WTC11 (cell line): ENCODE measurements at regions not wholly inside any gene's neighbourhood (a gene's known extent, or its start where the extent isn't known, plus 50 kb on each side); places are given as distances from the start of the nearest gene placed in this dataset.

Experiments used
- ESRRA ChIP-seq: sonication (generic); formaldehyde crosslinking; IDR thresholded peaks from 2 replicates; pipeline ENCODE4 v1.8.1; 2022; ENCODE audit warnings: mild to moderate bottlenecking, missing genetic modification reagents, borderline replicate concordance
- FOXJ3 ChIP-seq: sonication (generic); formaldehyde crosslinking; IDR thresholded peaks from 2 replicates; pipeline ENCODE4 v1.9.0; 2021; ENCODE audit warnings: missing genetic modification reagents, mild to moderate bottlenecking, borderline replicate concordance
- IRF2 ChIP-seq: sonication (generic); formaldehyde crosslinking; IDR thresholded peaks from 2 replicates; pipeline ENCODE4 v1.8.0; 2022; ENCODE audit warnings: low read depth, missing genetic modification reagents, borderline replicate concordance
- NFYB ChIP-seq: sonication (generic); formaldehyde crosslinking; conservative IDR thresholded peaks from 2 replicates; pipeline ENCODE4 v1.8.0; 2022; ENCODE audit warnings: low read depth, missing genetic modification reagents
- USF2 ChIP-seq: sonication (generic); formaldehyde crosslinking; IDR thresholded peaks from 2 replicates; pipeline ENCODE4 v1.8.1; 2023; ENCODE audit warnings: mild to moderate bottlenecking, missing genetic modification reagents, moderate library complexity
- ZNF138 ChIP-seq: sonication (generic); formaldehyde crosslinking; conservative IDR thresholded peaks from 2 replicates; pipeline ENCODE4 v1.8.1; 2022; ENCODE audit warnings: mild to moderate bottlenecking, moderate library complexity, missing genetic modification reagents
- ZNF263 ChIP-seq: sonication (generic); formaldehyde crosslinking; IDR thresholded peaks from 2 replicates; pipeline ENCODE4 v1.8.1; 2022; ENCODE audit warnings: low read depth, mild to moderate bottlenecking, moderate library complexity, missing genetic modification reagents
- ZNF416 ChIP-seq: fragments of 250-450 bp; sonication (Bioruptor Pico); IDR thresholded peaks from 2 replicates; pipeline ENCODE4 v1.9.0; 2021; ENCODE audit warnings: mild to moderate bottlenecking, inconsistent platforms
- TF ChIP-seq, protein P1 (sequence below): sonication (generic); formaldehyde crosslinking; IDR thresholded peaks from 2 replicates; pipeline ENCODE4 v1.8.0; 2022; ENCODE audit warnings: mild to moderate bottlenecking, missing genetic modification reagents
- TF ChIP-seq, protein P2 (sequence below): fragments of 200-600 bp; IDR thresholded peaks from 2 replicates; pipeline ENCODE4 v1.8.0; 2022; ENCODE audit warnings: antibody characterized with exemption
- TF ChIP-seq, protein P3 (sequence below): sonication (generic); formaldehyde crosslinking; IDR thresholded peaks from 2 replicates; pipeline ENCODE4 v1.8.1; 2023; ENCODE audit warnings: mild to moderate bottlenecking, moderate library complexity, missing genetic modification reagents

DNA sequence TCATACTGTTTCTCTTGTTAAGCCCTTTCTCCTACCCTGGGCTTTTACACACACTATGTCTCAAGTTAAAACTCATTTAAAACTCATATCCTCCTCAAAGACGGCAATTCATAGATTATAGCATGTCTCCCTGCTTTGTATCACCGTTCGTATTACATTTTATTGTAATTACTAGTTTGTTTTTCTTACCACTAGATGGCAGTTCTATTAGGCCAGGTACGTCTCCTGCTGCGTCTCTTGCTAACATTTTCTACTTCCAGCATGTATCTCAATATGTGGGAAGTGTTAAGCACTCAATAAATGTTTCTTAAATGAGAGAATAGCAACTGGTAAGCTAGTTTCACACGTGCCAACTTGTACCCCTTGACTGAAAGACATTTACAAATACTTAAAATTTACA is 450.3 kb upstream of the PCDH7 start:
- TF ChIP-seq, protein P1, sequence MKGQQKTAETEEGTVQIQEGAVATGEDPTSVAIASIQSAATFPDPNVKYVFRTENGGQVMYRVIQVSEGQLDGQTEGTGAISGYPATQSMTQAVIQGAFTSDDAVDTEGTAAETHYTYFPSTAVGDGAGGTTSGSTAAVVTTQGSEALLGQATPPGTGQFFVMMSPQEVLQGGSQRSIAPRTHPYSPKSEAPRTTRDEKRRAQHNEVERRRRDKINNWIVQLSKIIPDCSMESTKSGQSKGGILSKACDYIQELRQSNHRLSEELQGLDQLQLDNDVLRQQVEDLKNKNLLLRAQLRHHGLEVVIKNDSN (CRISPR knock-in tag), result no peak
- TF ChIP-seq, protein P2, sequence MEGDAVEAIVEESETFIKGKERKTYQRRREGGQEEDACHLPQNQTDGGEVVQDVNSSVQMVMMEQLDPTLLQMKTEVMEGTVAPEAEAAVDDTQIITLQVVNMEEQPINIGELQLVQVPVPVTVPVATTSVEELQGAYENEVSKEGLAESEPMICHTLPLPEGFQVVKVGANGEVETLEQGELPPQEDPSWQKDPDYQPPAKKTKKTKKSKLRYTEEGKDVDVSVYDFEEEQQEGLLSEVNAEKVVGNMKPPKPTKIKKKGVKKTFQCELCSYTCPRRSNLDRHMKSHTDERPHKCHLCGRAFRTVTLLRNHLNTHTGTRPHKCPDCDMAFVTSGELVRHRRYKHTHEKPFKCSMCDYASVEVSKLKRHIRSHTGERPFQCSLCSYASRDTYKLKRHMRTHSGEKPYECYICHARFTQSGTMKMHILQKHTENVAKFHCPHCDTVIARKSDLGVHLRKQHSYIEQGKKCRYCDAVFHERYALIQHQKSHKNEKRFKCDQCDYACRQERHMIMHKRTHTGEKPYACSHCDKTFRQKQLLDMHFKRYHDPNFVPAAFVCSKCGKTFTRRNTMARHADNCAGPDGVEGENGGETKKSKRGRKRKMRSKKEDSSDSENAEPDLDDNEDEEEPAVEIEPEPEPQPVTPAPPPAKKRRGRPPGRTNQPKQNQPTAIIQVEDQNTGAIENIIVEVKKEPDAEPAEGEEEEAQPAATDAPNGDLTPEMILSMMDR, result 0 out of 2 replicates have a peak, but pooled peaks have one; percentile 17
- TF ChIP-seq ZNF138 (CRISPR knock-in tag) (no peak), FOXJ3 (CRISPR knock-in tag) (no peak), IRF2 (CRISPR knock-in tag) (no peak), NFYB (no peak), USF2 (no peak), ZNF416 (no peak), ESRRA (CRISPR knock-in tag) (no peak), ZNF263 (CRISPR knock-in tag) (no peak)
- TF ChIP-seq, protein P3, sequence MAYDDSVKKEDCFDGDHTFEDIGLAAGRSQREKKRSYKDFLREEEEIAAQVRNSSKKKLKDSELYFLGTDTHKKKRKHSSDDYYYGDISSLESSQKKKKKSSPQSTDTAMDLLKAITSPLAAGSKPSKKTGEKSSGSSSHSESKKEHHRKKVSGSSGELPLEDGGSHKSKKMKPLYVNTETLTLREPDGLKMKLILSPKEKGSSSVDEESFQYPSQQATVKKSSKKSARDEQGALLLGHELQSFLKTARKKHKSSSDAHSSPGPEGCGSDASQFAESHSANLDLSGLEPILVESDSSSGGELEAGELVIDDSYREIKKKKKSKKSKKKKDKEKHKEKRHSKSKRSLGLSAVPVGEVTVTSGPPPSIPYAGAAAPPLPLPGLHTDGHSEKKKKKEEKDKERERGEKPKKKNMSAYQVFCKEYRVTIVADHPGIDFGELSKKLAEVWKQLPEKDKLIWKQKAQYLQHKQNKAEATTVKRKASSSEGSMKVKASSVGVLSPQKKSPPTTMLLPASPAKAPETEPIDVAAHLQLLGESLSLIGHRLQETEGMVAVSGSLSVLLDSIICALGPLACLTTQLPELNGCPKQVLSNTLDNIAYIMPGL (CRISPR knock-in tag), result no peak
